Muscle layer of duodenum (tissue), 2 donors: ENCODE measurements at regions not wholly inside any gene's neighbourhood (a gene's known extent, or its start where the extent isn't known, plus 50 kb on each side); places are given as distances from the start of the nearest gene placed in this dataset.
A peak's percentile ranks its signal among the peaks of the same experiment; 100 is the strongest.

Experiments
- H3K27ac ChIP-seq: one replicate; pipeline ENCODE4 v1.7.0; 2013; ENCODE audit warnings: mild to moderate bottlenecking, low read length
- H3K27me3 ChIP-seq: one replicate; pipeline ENCODE4 v1.7.0; 2013; ENCODE audit warnings: low read depth, mild to moderate bottlenecking, control low read depth, low read length
- H3K36me3 ChIP-seq, 2 donors: one replicate each; pipeline ENCODE4 v1.7.0; 2013; ENCODE audit warnings: low read length in 2 of 2, control low read depth in 1 of 2, mild to moderate bottlenecking in 1 of 2; ENCODE audit not compliant: insufficient read depth in 2 of 2, control insufficient read depth in 1 of 2
- H3K4me1 ChIP-seq, 2 donors: one replicate each; pipeline ENCODE4 v1.7.0; 2013; ENCODE audit warnings: low read length in 2 of 2, mild to moderate bottlenecking in 2 of 2, control low read depth in 1 of 2, moderate library complexity in 1 of 2; ENCODE audit not compliant: insufficient read depth in 2 of 2, control insufficient read depth in 1 of 2
- H3K4me3 ChIP-seq, 2 donors: one replicate each; pipeline ENCODE4 v1.7.0; 2013; ENCODE audit warnings: low read length in 2 of 2, low read depth in 1 of 2, mild to moderate bottlenecking in 1 of 2
- H3K9me3 ChIP-seq, 2 donors: one replicate each; pipeline ENCODE4 v1.7.0; 2013; ENCODE audit warnings: low read length in 2 of 2, control low read depth in 1 of 2, mild to moderate bottlenecking in 1 of 2; ENCODE audit not compliant: control insufficient read depth in 1 of 2
- donor health status: healthy.

DNA sequence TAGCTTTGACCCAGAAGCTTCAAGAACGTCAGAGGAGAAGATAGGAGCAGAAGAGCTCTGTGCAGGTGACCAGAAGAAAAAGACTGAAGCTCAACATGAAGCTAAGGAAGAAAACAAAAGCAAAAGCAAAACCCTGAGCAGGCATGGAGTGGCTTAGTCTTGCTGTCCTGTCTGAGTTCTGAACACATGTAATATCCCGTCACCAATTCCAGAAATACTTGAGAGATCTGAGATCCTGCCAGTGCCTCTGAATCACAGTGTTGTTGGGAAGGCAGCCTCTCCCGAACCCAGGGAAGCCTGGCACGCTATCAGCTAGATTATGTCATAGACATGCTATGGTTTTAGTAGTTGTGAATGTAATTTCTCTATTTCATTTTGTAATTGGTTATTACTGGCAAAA, 235.7 kb downstream of the ICE1 start:
- peak overlapping the region; percentile 3 for H3K27ac ChIP-seq

DNA sequence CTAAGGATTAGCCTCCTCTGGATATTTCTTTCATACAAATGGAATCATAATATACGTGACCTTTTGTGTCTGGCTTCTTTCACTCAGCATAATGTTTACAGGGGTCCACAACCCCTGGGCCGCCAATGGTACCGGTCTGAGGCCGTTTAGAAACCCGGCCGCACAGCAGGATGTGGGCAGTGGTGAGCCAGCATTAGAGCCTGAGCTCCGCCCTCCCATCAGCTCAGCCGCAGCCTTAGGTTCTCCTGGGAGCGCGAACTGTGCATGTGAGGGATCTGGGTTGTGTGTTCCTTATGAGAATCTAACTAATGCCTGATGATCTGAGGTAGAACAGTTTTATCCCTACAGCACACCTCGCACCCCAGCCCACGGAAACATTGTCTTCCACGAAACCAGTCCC, 229.7 kb downstream of the ICE1 start:
- Histone ChIP-seq H3K36me3 (no peaks in the 10 kb centered on the region), H3K27me3 (no peaks in the 10 kb centered on the region), H3K4me1 (no peaks in the 10 kb centered on the region), H3K27ac (no peak overlapping the region), H3K9me3 (no peaks in the 10 kb centered on the region), H3K4me3 (no peak overlapping the region)

More for the DNA sequence above, 235.7 kb downstream of the ICE1 start:
- Histone ChIP-seq H3K27me3 (no peaks in the 10 kb centered on the region), H3K4me1 (no peaks in the 10 kb centered on the region), H3K9me3 (no peaks in the 10 kb centered on the region), H3K36me3 (no peaks in the 10 kb centered on the region), H3K4me3 (peak overlapping the region; percentile 9 to 24)

GRCh38 chr5:5650949-5651348, 228.5 kb downstream of the ICE1 start:
- no peaks in the 10 kb centered on the region for H3K4me1 ChIP-seq
- no peak overlapping the region for H3K27ac ChIP-seq
- no peaks in the 10 kb centered on the region for H3K36me3 ChIP-seq
- no peak overlapping the region for H3K4me3 ChIP-seq
- H3K9me3 ChIP-seq: no peaks in the 10 kb centered on the region
- H3K27me3 ChIP-seq: no peaks in the 10 kb centered on the region

- Histone ChIP-seq H3K4me1 (no peaks in the 10 kb centered on the region), H3K4me3 (no peak overlapping the region), H3K36me3 (no peaks in the 10 kb centered on the region), H3K9me3 (no peaks in the 10 kb centered on the region), H3K27ac (no peak overlapping the region), H3K27me3 (no peaks in the 10 kb centered on the region)
Observed at GRCh38 chr5:5650242-5650641, 227.8 kb downstream of the ICE1 start.

DNA sequence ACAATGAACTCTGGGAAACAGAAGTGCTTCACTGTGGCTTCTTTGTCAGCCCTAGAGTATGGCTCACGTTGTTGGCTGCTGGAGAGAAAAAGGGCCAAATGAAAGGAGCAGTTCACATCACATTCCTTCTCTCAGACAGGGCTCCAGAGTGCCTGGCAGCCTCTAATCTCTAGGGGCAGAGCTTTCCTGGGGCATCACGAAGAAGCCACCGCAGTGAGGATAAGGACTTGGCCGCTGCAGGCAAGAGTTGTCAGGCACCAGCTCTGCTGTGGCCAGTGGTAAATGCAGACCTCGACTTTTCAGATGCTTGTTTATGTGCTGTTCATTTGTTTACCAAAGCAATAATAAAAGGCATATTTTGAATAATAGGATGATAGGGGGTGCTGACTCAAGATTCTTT, 227.2 kb downstream of the ICE1 start:
- no peaks in the 10 kb centered on the region for H3K9me3 ChIP-seq
- H3K4me1 ChIP-seq: no peaks in the 10 kb centered on the region
- no peaks in the 10 kb centered on the region for H3K36me3 ChIP-seq
- no peak overlapping the region for H3K27ac ChIP-seq
- H3K27me3 ChIP-seq: no peaks in the 10 kb centered on the region
- H3K4me3 ChIP-seq: no peak overlapping the region

GRCh38 chr5:5648694-5649093, 226.2 kb downstream of the ICE1 start:
- no peak overlapping the region for H3K27ac ChIP-seq
- no peaks in the 10 kb centered on the region for H3K4me1 ChIP-seq
- H3K27me3 ChIP-seq: no peaks in the 10 kb centered on the region
- H3K9me3 ChIP-seq: no peaks in the 10 kb centered on the region
- H3K4me3 ChIP-seq: no peak overlapping the region
- H3K36me3 ChIP-seq: no peaks in the 10 kb centered on the region

DNA sequence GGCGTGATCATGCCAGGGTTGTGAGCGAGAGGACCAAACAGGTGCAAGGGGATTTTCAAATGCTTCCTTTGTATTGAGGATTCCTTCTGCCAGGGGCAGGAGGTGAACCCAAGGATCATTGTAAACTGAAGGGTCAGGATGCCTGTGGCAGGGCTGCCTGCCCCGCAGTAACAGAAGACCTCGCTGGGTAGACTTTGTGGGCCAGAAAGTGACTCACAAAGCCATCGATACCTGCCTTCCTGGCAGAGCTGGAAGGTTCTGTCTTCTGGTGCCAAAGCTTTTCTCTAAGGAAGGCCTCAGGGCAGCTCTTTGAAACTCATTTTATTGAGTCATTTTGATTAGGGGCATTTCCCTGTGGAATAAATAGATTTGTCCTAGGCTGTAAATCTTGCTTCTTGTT, 223.4 kb downstream of the ICE1 start:
- no peaks in the 10 kb centered on the region for H3K9me3 ChIP-seq
- H3K27ac ChIP-seq: no peak overlapping the region
- H3K4me3 ChIP-seq: no peak overlapping the region
- H3K4me1 ChIP-seq: no peaks in the 10 kb centered on the region
- H3K36me3 ChIP-seq: no peaks in the 10 kb centered on the region
- H3K27me3 ChIP-seq: no peaks in the 10 kb centered on the region

- H3K27ac ChIP-seq: no peak overlapping the region
- no peaks in the 10 kb centered on the region for H3K4me1 ChIP-seq
- no peaks in the 10 kb centered on the region for H3K27me3 ChIP-seq
- no peaks in the 10 kb centered on the region for H3K36me3 ChIP-seq
- H3K9me3 ChIP-seq: no peaks in the 10 kb centered on the region
- H3K4me3 ChIP-seq: no peak overlapping the region
Observed at GRCh38 chr5:5645198-5645597, 222.7 kb downstream of the ICE1 start.

DNA sequence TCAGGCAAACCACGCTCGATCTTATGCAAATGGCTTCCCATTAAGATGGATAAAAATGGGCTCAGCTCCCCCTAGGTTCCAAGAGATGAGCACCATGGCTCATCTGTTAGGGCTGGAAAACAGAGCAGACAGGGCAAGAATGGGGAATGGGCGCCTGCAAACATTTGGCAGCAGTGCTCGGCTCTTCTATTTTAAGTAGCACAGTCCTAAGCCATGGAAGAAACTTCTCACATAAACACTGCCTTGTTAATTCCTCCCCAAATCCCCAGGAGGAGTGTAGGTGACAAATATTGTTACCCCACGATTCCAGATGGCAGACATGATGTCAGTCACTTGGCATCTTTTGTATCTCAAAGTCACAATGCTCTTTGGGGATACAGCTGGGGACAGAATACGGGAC, 221.8 kb downstream of the ICE1 start:
- no peak overlapping the region for H3K27ac ChIP-seq
- H3K36me3 ChIP-seq: no peaks in the 10 kb centered on the region
- H3K4me3 ChIP-seq: no peak overlapping the region
- H3K27me3 ChIP-seq: no peaks in the 10 kb centered on the region
- H3K4me1 ChIP-seq: no peaks in the 10 kb centered on the region
- no peaks in the 10 kb centered on the region for H3K9me3 ChIP-seq

GRCh38 chr5:5643481-5643880, 221.0 kb downstream of the ICE1 start:
- no peaks in the 10 kb centered on the region for H3K27me3 ChIP-seq
- no peaks in the 10 kb centered on the region for H3K36me3 ChIP-seq
- H3K27ac ChIP-seq: no peak overlapping the region
- H3K4me1 ChIP-seq: no peaks in the 10 kb centered on the region
- H3K9me3 ChIP-seq: no peaks in the 10 kb centered on the region
- no peak overlapping the region for H3K4me3 ChIP-seq

DNA sequence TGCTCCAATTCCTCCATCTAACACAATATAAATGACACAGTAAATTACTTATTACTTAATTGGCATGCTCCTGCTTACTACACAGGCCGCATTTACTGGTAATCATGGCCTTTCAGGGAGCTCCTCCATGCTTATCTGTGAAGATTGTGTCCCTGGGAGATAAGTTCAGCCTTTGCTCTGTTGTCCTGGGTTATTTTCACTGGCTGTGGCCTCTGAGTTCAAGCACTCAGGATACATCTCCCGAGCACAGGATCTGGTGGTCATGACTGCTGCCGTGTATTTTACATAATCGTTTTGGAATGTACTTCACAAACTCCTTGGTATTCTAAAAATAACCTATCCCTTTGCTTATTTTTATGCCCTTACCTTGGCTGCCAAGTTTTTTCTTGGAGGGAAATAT, 215.7 kb downstream of the ICE1 start:
- Histone ChIP-seq H3K36me3 (no peaks in the 10 kb centered on the region), H3K27me3 (no peaks in the 10 kb centered on the region), H3K9me3 (no peaks in the 10 kb centered on the region), H3K4me1 (no peaks in the 10 kb centered on the region), H3K27ac (peak overlapping the region; percentile 54), H3K4me3 (no peak overlapping the region)

GRCh38 chr5:5637173-5637572, 214.7 kb downstream of the ICE1 start:
- H3K27ac ChIP-seq: no peak overlapping the region
- no peaks in the 10 kb centered on the region for H3K9me3 ChIP-seq
- no peaks in the 10 kb centered on the region for H3K36me3 ChIP-seq
- no peak overlapping the region for H3K4me3 ChIP-seq
- no peaks in the 10 kb centered on the region for H3K27me3 ChIP-seq
- no peaks in the 10 kb centered on the region for H3K4me1 ChIP-seq
